Neural progenitor cell (in vitro differentiated cells): ENCODE measurements at regions not wholly inside any gene's neighbourhood (a gene's known extent, or its start where the extent isn't known, plus 50 kb on each side); places are given as distances from the start of the nearest gene placed in this dataset.
A peak's percentile ranks its signal among the peaks of the same experiment; 100 is the strongest.

ENCODE experiments used
- DNase-seq: peaks from one replicate; pipeline ENCODE4 v3.0.0-alpha.2; 2016; ENCODE audit warnings: low spot score
- H2AFZ ChIP-seq: fragments of 200-600 bp; sonication (generic); replicated peaks from 2 replicates; pipeline ENCODE4 v1.6.1; 2016; ENCODE audit warnings: antibody characterized with exemption
- H3F3A ChIP-seq: fragments of 200-600 bp; sonication (generic); 2 replicates; pipeline ENCODE4 v1.6.1; 2016; ENCODE audit warnings: antibody characterized with exemption, low read depth
- H3K27ac ChIP-seq: fragments of 200-600 bp; sonication (generic); 2 replicates; pipeline ENCODE4 v1.5.1; 2016; ENCODE audit warnings: mild to moderate bottlenecking
- H3K27me3 ChIP-seq: fragments of 200-600 bp; sonication (generic); 2 replicates; pipeline ENCODE4 v1.6.1; 2016; ENCODE audit warnings: mild to moderate bottlenecking, moderate library complexity
- H3K36me3 ChIP-seq: fragments of 200-600 bp; sonication (generic); 2 replicates; pipeline ENCODE4 v1.5.1; 2016
- H3K4me1 ChIP-seq: fragments of 200-600 bp; sonication (generic); 2 replicates; pipeline ENCODE4 v1.6.1; 2016; ENCODE audit warnings: mixed run types
- H3K4me2 ChIP-seq: fragments of 200-600 bp; sonication (generic); 2 replicates; pipeline ENCODE4 v1.6.1; 2016
- H3K4me3 ChIP-seq: fragments of 200-600 bp; sonication (generic); 2 replicates; pipeline ENCODE4 v1.5.1; 2016
- H3K79me2 ChIP-seq: fragments of 200-600 bp; sonication (generic); 2 replicates; pipeline ENCODE4 v1.6.1; 2016; ENCODE audit warnings: low read depth
- H3K9ac ChIP-seq: fragments of 200-600 bp; sonication (generic); 2 replicates; pipeline ENCODE4 v1.6.1; 2016
- H3K9me3 ChIP-seq: fragments of 200-600 bp; sonication (generic); 2 replicates; pipeline ENCODE4 v1.5.1; 2016; ENCODE audit warnings: low read depth
- H4K20me1 ChIP-seq: fragments of 200-600 bp; sonication (generic); 2 replicates; pipeline ENCODE4 v1.6.1; 2016; ENCODE audit warnings: low read depth
- H3K27ac Mint-ChIP-seq: 3 replicates; pipeline ENCODE4 v1.8.0; 2021; ENCODE audit warnings: mixed read lengths
- H3K27me3 Mint-ChIP-seq: 2 replicates; pipeline ENCODE4 v1.8.0; 2022; ENCODE audit warnings: low read depth, mild to moderate bottlenecking, inconsistent platforms, moderate library complexity, mixed read lengths; ENCODE audit not compliant: insufficient read depth
- H3K36me3 Mint-ChIP-seq: 3 replicates; pipeline ENCODE4 v1.8.0; 2021; ENCODE audit warnings: mixed read lengths
- H3K4me1 Mint-ChIP-seq: 3 replicates; pipeline ENCODE4 v1.8.0; 2021; ENCODE audit warnings: mixed read lengths
- H3K4me3 Mint-ChIP-seq: 3 replicates; pipeline ENCODE4 v1.8.0; 2021; ENCODE audit warnings: mild to moderate bottlenecking, moderate library complexity, mixed read lengths
- H3K9me3 Mint-ChIP-seq: 3 replicates; pipeline ENCODE4 v1.8.0; 2020; ENCODE audit warnings: mixed read lengths
- CTCF ChIP-seq: fragments of 200-600 bp; sonication (generic); IDR thresholded peaks from 2 replicates; pipeline ENCODE4 v1.5.1; 2017; ENCODE audit warnings: antibody characterized with exemption, mild to moderate bottlenecking
- EZH2 ChIP-seq: fragments of 200-600 bp; sonication (generic); IDR thresholded peaks from 2 replicates; pipeline ENCODE4 v1.6.1; 2017; ENCODE audit warnings: antibody characterized with exemption, mild to moderate bottlenecking, moderate library complexity
- EZH2phosphoT487 ChIP-seq: fragments of 200-600 bp; sonication (generic); IDR thresholded peaks from 2 replicates; pipeline ENCODE4 v1.6.1; 2017; ENCODE audit warnings: antibody characterized with exemption

GRCh38 chr5:166540156-166540555 is 1751.3 kb upstream of the WWC1 start:
- Mint-ChIP-seq H3K36me3 (no peaks in the 10 kb centered on the region), H3K4me1 (no peaks in the 10 kb centered on the region), H3K9me3 (peaks cover 4% of the 10 kb centered on the region), H3K27me3 (no peaks in the 10 kb centered on the region), H3K27ac (no peak overlapping the region), H3K4me3 (no peak overlapping the region)
- H3K79me2 ChIP-seq: no peaks in the 10 kb centered on the region
- no peaks in the 10 kb centered on the region for H3K27me3 ChIP-seq
- peaks cover 26% of the 10 kb centered on the region for H3K4me1 ChIP-seq
- no peaks in the 10 kb centered on the region for H3K36me3 ChIP-seq
- H3K9me3 ChIP-seq: no peaks in the 10 kb centered on the region
- no peak overlapping the region for H3K4me3 ChIP-seq
- no peak overlapping the region for H2AFZ ChIP-seq
- H3K27ac ChIP-seq: peak overlapping the region; percentile 80
- DNase-seq: peak; percentile 80
- no peak for TF ChIP-seq EZH2phosphoT487
- TF ChIP-seq CTCF: no peak
- no peak for TF ChIP-seq EZH2
- H4K20me1 ChIP-seq: no peaks in the 10 kb centered on the region
- peak overlapping the region; percentile 7 for H3K4me2 ChIP-seq
- no peak overlapping the region for H3K9ac ChIP-seq
- peaks cover 23% of the 10 kb centered on the region for H3F3A ChIP-seq

DNA sequence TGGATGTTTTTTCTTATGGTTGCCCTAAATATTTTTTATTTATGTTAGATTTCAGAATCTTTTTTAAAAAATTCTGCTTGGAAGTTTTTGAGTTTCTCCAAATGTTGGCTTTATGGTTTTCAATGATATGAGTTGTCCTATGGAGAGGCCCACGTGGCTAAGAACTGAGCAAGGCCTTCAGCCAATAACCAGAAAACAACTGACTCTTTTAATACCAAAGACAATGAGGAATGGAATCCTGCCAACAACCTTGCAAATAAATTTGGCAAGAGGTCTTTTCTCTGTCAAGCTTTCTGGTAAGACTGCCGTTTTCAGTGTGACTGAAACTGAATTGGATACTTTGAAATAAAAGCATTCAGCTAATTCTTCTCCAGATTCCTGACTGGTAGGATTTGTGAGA is 1740.1 kb upstream of the WWC1 start:
- DNase-seq: no peak
- H2AFZ ChIP-seq: no peak overlapping the region
- H3K4me3 ChIP-seq: no peak overlapping the region
- no peak overlapping the region for H3K27ac ChIP-seq
- H3K79me2 ChIP-seq: no peaks in the 10 kb centered on the region
- TF ChIP-seq CTCF: no peak
- no peak for TF ChIP-seq EZH2phosphoT487
- TF ChIP-seq EZH2: no peak
- Mint-ChIP-seq H3K27me3 (no peaks in the 10 kb centered on the region), H3K4me3 (no peak overlapping the region), H3K36me3 (no peaks in the 10 kb centered on the region), H3K4me1 (no peaks in the 10 kb centered on the region), H3K9me3 (no peaks in the 10 kb centered on the region), H3K27ac (no peak overlapping the region)
- H3F3A ChIP-seq: no peaks in the 10 kb centered on the region
- H3K9ac ChIP-seq: no peak overlapping the region
- no peak overlapping the region for H3K4me2 ChIP-seq
- H3K36me3 ChIP-seq: no peaks in the 10 kb centered on the region
- no peaks in the 10 kb centered on the region for H4K20me1 ChIP-seq
- H3K4me1 ChIP-seq: no peaks in the 10 kb centered on the region
- H3K9me3 ChIP-seq: no peaks in the 10 kb centered on the region
- H3K27me3 ChIP-seq: no peaks in the 10 kb centered on the region

DNA sequence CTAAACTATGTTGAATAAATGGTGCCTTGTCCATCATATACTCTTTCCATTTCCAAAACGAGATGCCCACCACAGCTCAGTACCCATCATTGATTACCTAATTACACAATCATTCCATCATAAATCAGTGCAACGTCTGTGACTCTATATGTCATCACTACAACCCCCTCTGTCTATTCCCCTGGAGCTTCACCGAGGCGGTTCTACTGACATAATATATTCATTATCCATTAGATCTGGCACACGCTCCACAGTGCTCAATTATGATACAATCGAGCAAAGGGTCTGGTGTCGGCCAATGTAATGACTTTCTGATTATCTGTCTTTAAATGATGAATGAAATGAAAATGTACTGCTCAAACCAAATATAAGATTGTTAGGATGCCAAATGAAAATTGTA is 1737.7 kb upstream of the WWC1 start:
- no peaks in the 10 kb centered on the region for H3K36me3 Mint-ChIP-seq
- Histone ChIP-seq H3K4me1 (no peaks in the 10 kb centered on the region), H3K79me2 (no peaks in the 10 kb centered on the region), H3K4me3 (no peak overlapping the region), H3K9ac (no peak overlapping the region), H3K27ac (no peak overlapping the region), H2AFZ (no peak overlapping the region), H3K9me3 (no peaks in the 10 kb centered on the region), H3K27me3 (no peaks in the 10 kb centered on the region), H3K36me3 (no peaks in the 10 kb centered on the region), H3K4me2 (no peak overlapping the region), H3F3A (no peaks in the 10 kb centered on the region), H4K20me1 (no peaks in the 10 kb centered on the region)
- H3K4me3 Mint-ChIP-seq: no peak overlapping the region
- DNase-seq: no peak
- TF ChIP-seq EZH2 (no peak), EZH2phosphoT487 (no peak), CTCF (no peak)
- H3K9me3 Mint-ChIP-seq: no peaks in the 10 kb centered on the region
- no peaks in the 10 kb centered on the region for H3K4me1 Mint-ChIP-seq
- H3K27ac Mint-ChIP-seq: no peak overlapping the region
- no peaks in the 10 kb centered on the region for H3K27me3 Mint-ChIP-seq

DNA sequence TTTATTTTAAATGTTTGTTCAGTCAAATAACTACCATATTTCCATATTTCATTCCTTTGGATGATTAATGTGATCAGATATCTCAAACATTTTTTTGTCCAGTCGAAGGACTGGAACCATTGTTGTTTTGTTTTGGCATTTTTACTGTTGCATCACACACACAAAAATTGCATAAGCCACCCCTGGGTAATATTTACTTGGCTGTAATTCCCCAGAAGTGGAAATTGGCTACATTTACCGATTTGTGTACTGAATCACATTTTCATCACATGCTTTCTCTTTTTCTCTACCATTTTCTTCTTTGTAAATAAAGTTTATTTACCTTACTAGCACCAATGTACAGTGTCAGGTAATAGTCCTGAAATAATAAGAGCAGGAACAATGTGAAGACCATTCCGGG is 1729.7 kb upstream of the WWC1 start:
- Histone ChIP-seq H3K79me2 (no peaks in the 10 kb centered on the region), H4K20me1 (no peaks in the 10 kb centered on the region), H3K9ac (no peak overlapping the region), H3K27ac (no peak overlapping the region), H3F3A (no peaks in the 10 kb centered on the region), H2AFZ (no peak overlapping the region), H3K4me3 (no peak overlapping the region), H3K4me1 (no peaks in the 10 kb centered on the region), H3K9me3 (no peaks in the 10 kb centered on the region), H3K4me2 (no peak overlapping the region), H3K36me3 (no peaks in the 10 kb centered on the region), H3K27me3 (no peaks in the 10 kb centered on the region)
- no peak for DNase-seq
- Mint-ChIP-seq H3K4me3 (no peak overlapping the region), H3K36me3 (peaks cover 4% of the 10 kb centered on the region), H3K4me1 (peaks cover 8% of the 10 kb centered on the region), H3K27ac (no peak overlapping the region), H3K9me3 (peaks cover 10% of the 10 kb centered on the region), H3K27me3 (peaks cover 3% of the 10 kb centered on the region)
- no peak for TF ChIP-seq CTCF
- no peak for TF ChIP-seq EZH2
- no peak for TF ChIP-seq EZH2phosphoT487
